K562 (cell line): ENCODE measurements at regions not wholly inside any gene's neighbourhood (a gene's known extent, or its start where the extent isn't known, plus 50 kb on each side); places are given as distances from the start of the nearest gene placed in this dataset.

Source experiments
- ATAC-seq: fragments of 200-7000 bp; cut with Tn5 transposase; 3 replicates; pipeline ENCODE4 v1.9.1; 2020; ENCODE audit warnings: moderate library complexity
- BruUV-seq: library from RNA; stranded (reverse); fragments of 400-500 nt; replicated peaks from 2 replicates; lab custom pipeline; 2021; lab: Mats Ljungman, UMichigan
- CTCF ChIA-PET: fragments of 300-600 bp; formaldehyde crosslinking; extraction: SDS; loops from one replicate; lab custom pipeline; 2021; ENCODE audit warnings: low intra/inter-chr PET ratio; lab: Yijun Ruan, JAX
- POLR2A ChIA-PET: fragments of 300-600, 350-650 bp; sonication (Branson Sonifier 250); formaldehyde crosslinking; extraction: SDS; loops from one replicate; lab custom pipeline; 2021; ENCODE audit warnings: antibody characterized with exemption, inconsistent platforms; lab: Yijun Ruan, JAX
- DNase-seq, 4 experiments: peaks; one replicate each; pipeline versions ENCODE4 v3.0.0 to v3.0.0-alpha.2; 2011 to 2018; ENCODE audit warnings: low spot score in 3 of 4, mixed read lengths in 3 of 4; ENCODE audit errors: extremely low read depth in 1 of 4
- FAIRE-seq: peaks from 2 replicates; lab custom pipeline; 2011; peaks lifted over from hg19 to GRCh38; lab: Jason Lieb, UNC
- H2AFZ ChIP-seq: 2 replicates; pipeline ENCODE4 v1.6.0; 2011; ENCODE audit warnings: low read depth, low read length, control low read depth, inconsistent platforms
- H3K27ac ChIP-seq: fragments of 200-600 bp; 3 replicates; pipeline ENCODE4 v1.8.0; 2011; ENCODE audit warnings: low read depth, mild to moderate bottlenecking, control low read depth, inconsistent platforms, low read length, moderate library complexity, mixed read lengths; ENCODE audit errors: extremely low read depth
- H3K27me3 ChIP-seq, 2 experiments: fragments of 300-600 bp in 1 of 2; 2 replicates in 1 of 2; 3 replicates in 1 of 2; pipeline versions ENCODE4 v1.6.0 to v1.8.0; 2011; ENCODE audit warnings: inconsistent platforms in 2 of 2, low read length in 2 of 2, mild to moderate bottlenecking in 1 of 2, mixed read lengths in 1 of 2, moderate library complexity in 1 of 2; ENCODE audit not compliant: control insufficient read depth in 2 of 2, insufficient read depth in 2 of 2
- H3K36me3 ChIP-seq: fragments of 300-600 bp; 3 replicates; pipeline ENCODE4 v1.8.0; 2011; ENCODE audit warnings: mild to moderate bottlenecking, low read length, inconsistent platforms; ENCODE audit not compliant: control insufficient read depth, insufficient read depth
- H3K4me1 ChIP-seq, 2 experiments: fragments of 200-600 bp in 1 of 2; replicated peaks in 1 of 2; 2 replicates in 1 of 2; 3 replicates in 1 of 2; pipeline versions ENCODE4 v1.5.1 to v1.8.0; 2011; ENCODE audit warnings: inconsistent platforms in 2 of 2, low read length in 2 of 2, mild to moderate bottlenecking in 1 of 2, mixed read lengths in 1 of 2, moderate library complexity in 1 of 2; ENCODE audit not compliant: control insufficient read depth in 2 of 2, insufficient read depth in 2 of 2
- H3K4me2 ChIP-seq: 2 replicates; pipeline ENCODE4 v1.6.1; 2011; ENCODE audit warnings: low read length, control low read depth, inconsistent platforms, mixed read lengths; ENCODE audit not compliant: insufficient read depth
- H3K4me3 ChIP-seq: fragments of 200-600 bp; sonication (generic), shearing (Covaris generic); 2 replicates; pipeline ENCODE4 v1.5.1; 2016; ENCODE audit warnings: control low read depth, inconsistent platforms
- H3K79me2 ChIP-seq: fragments of 200-600 bp; 3 replicates; pipeline ENCODE4 v1.8.0; 2011; ENCODE audit warnings: low read length, inconsistent platforms; ENCODE audit not compliant: control insufficient read depth, insufficient read depth
- H3K9ac ChIP-seq, 2 experiments: 2 replicates each; pipeline versions ENCODE4 v1.6.0 to v1.6.1; 2011; ENCODE audit warnings: low read depth in 2 of 2, low read length in 2 of 2, control low read depth in 1 of 2, inconsistent platforms in 1 of 2, mild to moderate bottlenecking in 1 of 2, mixed read lengths in 1 of 2; ENCODE audit not compliant: insufficient read depth in 1 of 2
- H3K9me1 ChIP-seq: one replicate; pipeline ENCODE4 v1.6.0; 2011; ENCODE audit warnings: inconsistent platforms, mild to moderate bottlenecking, low read length, moderate library complexity; ENCODE audit not compliant: control insufficient read depth, insufficient read depth
- H3K9me3 ChIP-seq: replicated peaks from 2 replicates; pipeline ENCODE4 v1.5.1; 2011; ENCODE audit warnings: low read depth, low read length, inconsistent platforms; ENCODE audit not compliant: control insufficient read depth, insufficient read depth
- H4K20me1 ChIP-seq: replicated peaks from 2 replicates; pipeline ENCODE4 v1.6.1; 2011; ENCODE audit warnings: low read length, inconsistent platforms, mixed read lengths; ENCODE audit not compliant: control insufficient read depth, insufficient read depth
- ATF3 ChIP-seq, 2 experiments: fragments of 450-650 bp in 1 of 2; sonication (generic) in 1 of 2; formaldehyde crosslinking in 1 of 2; IDR thresholded peaks in 1 of 2; conservative IDR thresholded peaks in 1 of 2; 2 replicates each; pipeline versions ENCODE4 v1.6.1 to v1.8.1; 2016 to 2023; ENCODE audit warnings: mild to moderate bottlenecking in 2 of 2, moderate library complexity in 2 of 2, inconsistent platforms in 1 of 2, missing genetic modification reagents in 1 of 2
- CCAR2 ChIP-seq: fragments of 200-400 bp; formaldehyde crosslinking; IDR thresholded peaks from 2 replicates; pipeline ENCODE4 v1.6.1; 2017; ENCODE audit warnings: mild to moderate bottlenecking, low read depth, low read length
- E2F1 ChIP-seq: sonication (generic); formaldehyde crosslinking; IDR thresholded peaks from 2 replicates; pipeline ENCODE4 v1.8.1; 2023; ENCODE audit warnings: mild to moderate bottlenecking, missing genetic modification reagents, moderate library complexity
- MBD2 ChIP-seq: sonication (generic); IDR thresholded peaks from 2 replicates; pipeline ENCODE4 v1.6.1; 2016; ENCODE audit warnings: low read depth, borderline replicate concordance
- MLLT1 ChIP-seq, 2 experiments: fragments of 450-650 bp; IDR thresholded peaks; 2 replicates each; pipeline ENCODE4 v1.6.1; 2016
- PCBP2 ChIP-seq: fragments of 200-400 bp; formaldehyde crosslinking; IDR thresholded peaks from 2 replicates; pipeline ENCODE4 v1.6.1; 2018; ENCODE audit warnings: low read length, low read depth, mild to moderate bottlenecking, moderate library complexity; ENCODE audit not compliant: poor library complexity, severe bottlenecking
- RAD51 ChIP-seq: fragments of 450-650 bp; IDR thresholded peaks from 2 replicates; pipeline ENCODE4 v1.7.1; 2016; ENCODE audit warnings: low read depth, mild to moderate bottlenecking, borderline replicate concordance
- WGBS: fragments of 100-300 bp; shearing (Covaris generic); methylation state at CpG from one replicate; pipeline ENCODE4 v1.1.6; 2016; ENCODE audit warnings: low coverage, mixed read lengths; ENCODE audit not compliant: insufficient coverage; ENCODE audit errors: missing lambda C conversion rate; 5-methylcytosine and 5-hydroxymethylcytosine counted together
- in situ Hi-C: fragments of 300-500 bp; cut with MboI; formaldehyde crosslinking; loops from 4 replicates; pipeline ENCODE4 v1.15.0; 2018; ENCODE audit warnings: inconsistent platforms, mixed read lengths
- intact Hi-C: fragments of 100-400 bp; cut with micrococcal nuclease; formaldehyde crosslinking; loops from 2 replicates; pipeline ENCODE4 v1.14.2; 2022
- TF ChIP-seq, protein P1 (sequence below): sonication (generic); formaldehyde crosslinking; IDR thresholded peaks from 2 replicates; pipeline ENCODE4 v1.4.0; 2020; ENCODE audit warnings: mild to moderate bottlenecking, missing genetic modification reagents
- TF ChIP-seq, protein P2 (sequence below): fragments of 250-450 bp; sonication (Bioruptor Pico); IDR thresholded peaks from 2 replicates; pipeline ENCODE4 v1.5.0; 2020; ENCODE audit warnings: mild to moderate bottlenecking
- TF ChIP-seq, protein P3 (sequence below), 2 experiments: fragments of 450-650 bp in 1 of 2; sonication (generic) in 1 of 2; formaldehyde crosslinking; conservative IDR thresholded peaks; 2 replicates each; pipeline versions ENCODE4 v1.4.0 to v1.8.1; 2020 to 2022; ENCODE audit warnings: mild to moderate bottlenecking in 1 of 2, missing genetic modification reagents in 1 of 2

- no peak for TF ChIP-seq CCAR2
- no peak for TF ChIP-seq ATF3 (IDR thresholded peaks at IDR 0.05)
- no peak for TF ChIP-seq ATF3 (CRISPR knock-in tag; conservative IDR thresholded peaks at IDR 0.05)
Measured at GRCh38 chr2:16291731-16292550, 351.6 kb downstream of the MYCN start (continued).

- Histone ChIP-seq H3K4me3 (no peak overlapping the region), H3K27me3 (peaks cover 0 to 9% of the 10 kb centered on the region in 2 experiments; a peak in 3 of 5 replicates), H3K9ac (no peak overlapping the region), H4K20me1 (no peaks in the 10 kb centered on the region), H3K9me3 (no peaks in the 10 kb centered on the region), H3K27ac (no peak overlapping the region), H3K4me2 (no peak overlapping the region), H3K36me3 (no peaks in the 10 kb centered on the region), H3K4me1 (no peaks in the 10 kb centered on the region), H3K9me1 (no peaks in the 10 kb centered on the region), H3K79me2 (no peaks in the 10 kb centered on the region), H2AFZ (no peak overlapping the region)
- POLR2A ChIA-PET: interaction anchor here (0.7 kb wide), 1 partner anchor 23 kb away, joined by 3 read pairs; no protein-coding TSS in a partner anchor
- no peak for FAIRE-seq
- no peak for TF ChIP-seq E2F1 (CRISPR knock-in tag)
- TF ChIP-seq, protein P1, sequence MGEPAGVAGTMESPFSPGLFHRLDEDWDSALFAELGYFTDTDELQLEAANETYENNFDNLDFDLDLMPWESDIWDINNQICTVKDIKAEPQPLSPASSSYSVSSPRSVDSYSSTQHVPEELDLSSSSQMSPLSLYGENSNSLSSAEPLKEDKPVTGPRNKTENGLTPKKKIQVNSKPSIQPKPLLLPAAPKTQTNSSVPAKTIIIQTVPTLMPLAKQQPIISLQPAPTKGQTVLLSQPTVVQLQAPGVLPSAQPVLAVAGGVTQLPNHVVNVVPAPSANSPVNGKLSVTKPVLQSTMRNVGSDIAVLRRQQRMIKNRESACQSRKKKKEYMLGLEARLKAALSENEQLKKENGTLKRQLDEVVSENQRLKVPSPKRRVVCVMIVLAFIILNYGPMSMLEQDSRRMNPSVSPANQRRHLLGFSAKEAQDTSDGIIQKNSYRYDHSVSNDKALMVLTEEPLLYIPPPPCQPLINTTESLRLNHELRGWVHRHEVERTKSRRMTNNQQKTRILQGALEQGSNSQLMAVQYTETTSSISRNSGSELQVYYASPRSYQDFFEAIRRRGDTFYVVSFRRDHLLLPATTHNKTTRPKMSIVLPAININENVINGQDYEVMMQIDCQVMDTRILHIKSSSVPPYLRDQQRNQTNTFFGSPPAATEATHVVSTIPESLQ: no peak
- no peak for TF ChIP-seq RAD51
- TF ChIP-seq, protein P2, sequence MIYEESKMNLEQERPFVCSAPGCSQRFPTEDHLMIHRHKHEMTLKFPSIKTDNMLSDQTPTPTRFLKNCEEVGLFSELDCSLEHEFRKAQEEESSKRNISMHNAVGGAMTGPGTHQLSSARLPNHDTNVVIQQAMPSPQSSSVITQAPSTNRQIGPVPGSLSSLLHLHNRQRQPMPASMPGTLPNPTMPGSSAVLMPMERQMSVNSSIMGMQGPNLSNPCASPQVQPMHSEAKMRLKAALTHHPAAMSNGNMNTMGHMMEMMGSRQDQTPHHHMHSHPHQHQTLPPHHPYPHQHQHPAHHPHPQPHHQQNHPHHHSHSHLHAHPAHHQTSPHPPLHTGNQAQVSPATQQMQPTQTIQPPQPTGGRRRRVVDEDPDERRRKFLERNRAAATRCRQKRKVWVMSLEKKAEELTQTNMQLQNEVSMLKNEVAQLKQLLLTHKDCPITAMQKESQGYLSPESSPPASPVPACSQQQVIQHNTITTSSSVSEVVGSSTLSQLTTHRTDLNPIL (CRISPR knock-in tag): no peak
- TF ChIP-seq MBD2: no peak
- TF ChIP-seq, protein P3, sequence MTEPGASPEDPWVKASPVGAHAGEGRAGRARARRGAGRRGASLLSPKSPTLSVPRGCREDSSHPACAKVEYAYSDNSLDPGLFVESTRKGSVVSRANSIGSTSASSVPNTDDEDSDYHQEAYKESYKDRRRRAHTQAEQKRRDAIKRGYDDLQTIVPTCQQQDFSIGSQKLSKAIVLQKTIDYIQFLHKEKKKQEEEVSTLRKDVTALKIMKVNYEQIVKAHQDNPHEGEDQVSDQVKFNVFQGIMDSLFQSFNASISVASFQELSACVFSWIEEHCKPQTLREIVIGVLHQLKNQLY (CRISPR knock-in tag; conservative IDR thresholded peaks at IDR 0.05): no peak
- no peak for TF ChIP-seq MLLT1 (IDR thresholded peaks at IDR 0.05)
- TF ChIP-seq PCBP2: no peak
- ATAC-seq: no peak
- DNase-seq: no peak
- WGBS: 0% methylated on average over 3 of the region's 4 CpGs
- in situ Hi-C loops: no loop called here
- BruUV-seq: no TSS peak
- CTCF ChIA-PET: no interaction called here
- intact Hi-C loops: no loop called here
Measured at GRCh38 chr2:16291226-16291625, 350.9 kb downstream of the MYCN start.
